GM18508 (cell line): ENCODE measurements at regions not wholly inside any gene's neighbourhood (a gene's known extent, or its start where the extent isn't known, plus 50 kb on each side); places are given as distances from the start of the nearest gene placed in this dataset.
"Not testable (repeated sequence)": the region's sequence is repeated elsewhere in the genome, so short reads cannot be mapped to it uniquely, and the experiment has no call there.

Source experiments
- ATAC-seq: cut with Tn5 transposase; IDR thresholded peaks from one replicate; pipeline ENCODE4 v1.9.1; 2021; ENCODE audit warnings: moderate number of reproducible peaks; ENCODE audit not compliant: insufficient read depth, unreplicated experiment

GRCh38 chr9:85163415-85163814 is 493.9 kb downstream of the NTRK2 start:
- no peak for ATAC-seq

GRCh38 chr9:85162822-85163221 is 493.3 kb downstream of the NTRK2 start:
- no peak for ATAC-seq

- ATAC-seq: not testable (repeated sequence)
Measured at GRCh38 chr9:85160944-85161343, 491.4 kb downstream of the NTRK2 start.

DNA sequence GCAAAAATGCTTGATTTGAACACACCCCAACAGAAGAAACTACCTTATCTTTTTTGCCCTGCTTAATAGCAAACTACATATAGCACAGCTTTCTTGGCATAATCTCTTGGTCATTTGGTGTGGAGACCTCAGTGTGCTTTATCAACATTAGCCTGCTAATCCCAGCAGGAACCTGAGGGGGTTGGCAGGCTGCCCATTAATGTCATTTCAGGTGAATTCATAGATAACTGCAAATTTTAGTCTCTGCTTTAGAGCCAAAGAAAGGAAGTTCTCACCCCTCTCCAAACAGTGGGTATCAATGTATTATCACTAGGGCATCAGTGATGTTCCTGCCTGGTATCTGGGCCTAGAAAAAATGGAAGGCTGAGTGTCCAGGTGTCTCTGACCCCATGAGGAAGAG is 489.0 kb downstream of the NTRK2 start:
- ATAC-seq: no peak

DNA sequence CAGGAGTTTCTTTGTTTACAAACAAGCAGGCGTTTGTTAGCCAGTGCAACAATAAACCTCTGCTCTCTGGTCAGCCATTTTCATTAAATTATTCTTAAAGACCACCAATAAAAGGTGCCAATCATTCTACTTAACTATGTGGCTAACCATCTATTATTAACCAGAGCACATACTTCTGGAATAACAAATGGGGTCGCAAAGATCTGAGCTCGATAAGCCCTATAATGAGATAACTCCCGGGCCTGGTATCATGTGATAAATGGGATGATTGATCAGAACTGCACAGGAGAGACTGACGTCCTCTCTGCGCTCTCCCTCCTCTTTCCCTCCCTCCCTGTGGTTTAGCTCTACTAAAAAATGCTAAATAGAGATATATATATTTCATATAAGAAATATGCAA is 488.2 kb downstream of the NTRK2 start:
- no peak for ATAC-seq

GRCh38 chr9:85156652-85157051 is 487.1 kb downstream of the NTRK2 start:
- no peak for ATAC-seq

GRCh38 chr9:85155352-85155751 is 485.8 kb downstream of the NTRK2 start:
- ATAC-seq: no peak

GRCh38 chr9:85151741-85152140 is 482.2 kb downstream of the NTRK2 start:
- no peak for ATAC-seq

- no peak for ATAC-seq
Measured at GRCh38 chr9:85151162-85151561, 481.6 kb downstream of the NTRK2 start.

DNA sequence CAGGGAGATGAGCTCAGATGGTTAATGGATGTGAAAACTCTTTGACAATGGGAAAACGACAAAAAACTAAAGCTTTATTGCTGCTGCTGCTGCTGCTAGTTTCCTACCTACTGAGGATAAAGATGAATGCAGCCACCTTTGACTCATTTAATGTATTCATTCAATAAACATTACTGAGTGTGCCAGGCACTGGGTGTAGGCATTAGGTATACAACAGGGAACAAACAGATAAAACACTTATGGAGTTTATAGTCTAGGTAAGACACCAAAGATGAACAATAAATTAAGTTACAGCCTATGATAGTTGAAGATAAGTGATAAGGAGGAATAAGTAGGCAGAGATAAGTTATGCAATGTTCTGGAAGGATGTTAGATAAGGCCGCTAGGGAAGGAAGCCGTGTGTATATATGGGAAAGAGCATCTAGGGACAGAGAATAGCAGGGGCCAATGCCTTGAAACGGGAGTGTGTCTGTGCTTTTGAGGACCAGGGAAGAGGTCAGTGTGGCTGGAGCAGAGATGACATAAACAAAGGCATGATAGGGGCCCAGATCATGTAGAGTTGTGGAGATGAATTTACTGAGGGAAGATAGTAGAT is 477.6 kb downstream of the NTRK2 start:
- ATAC-seq: no peak

- ATAC-seq: no peak
Measured at GRCh38 chr9:85142968-85143367, 473.4 kb downstream of the NTRK2 start.

DNA sequence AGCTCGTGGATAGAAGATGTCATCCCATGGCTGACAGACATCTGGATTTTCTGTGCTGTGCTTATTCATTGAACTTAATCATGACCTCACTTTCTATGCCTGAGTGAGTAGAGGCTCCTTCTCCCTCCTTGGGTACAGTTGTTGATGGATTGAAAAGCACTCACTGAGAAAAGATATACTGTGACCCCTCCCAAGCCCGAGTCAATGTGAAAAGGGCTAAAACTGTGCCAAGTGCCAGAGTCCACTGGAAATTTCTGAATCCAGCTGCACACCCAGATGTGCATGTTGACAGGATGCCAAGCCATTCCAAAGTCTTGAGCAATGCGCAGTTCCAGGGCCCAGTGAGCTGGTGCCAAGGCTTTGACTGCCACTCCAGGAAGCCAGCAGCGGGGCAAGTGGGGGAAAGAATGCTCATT is 473.0 kb downstream of the NTRK2 start:
- ATAC-seq: no peak

- ATAC-seq: no peak
Measured at GRCh38 chr9:85137696-85138095, 468.2 kb downstream of the NTRK2 start.

GRCh38 chr9:85136987-85137386 is 467.5 kb downstream of the NTRK2 start:
- ATAC-seq: no peak

GRCh38 chr9:85136507-85136906 is 467.0 kb downstream of the NTRK2 start:
- ATAC-seq: no peak

DNA sequence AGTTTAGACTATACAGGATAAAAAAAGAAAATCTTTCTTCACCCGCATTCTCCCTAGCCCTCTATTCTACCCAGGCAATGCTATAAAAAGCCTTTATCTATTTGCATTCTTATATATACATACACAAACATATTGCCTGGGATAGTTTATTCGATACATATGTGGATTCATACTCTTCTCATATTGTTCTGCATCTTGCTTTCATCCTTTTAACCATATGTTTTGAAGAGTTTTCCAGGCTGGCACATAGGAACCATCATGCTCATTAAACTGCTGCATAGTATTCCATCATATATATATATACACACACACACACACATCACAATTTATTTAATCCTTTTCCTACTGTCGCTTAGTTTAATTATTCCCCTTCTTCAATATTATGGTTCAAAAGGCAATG is 461.2 kb downstream of the NTRK2 start:
- no peak for ATAC-seq

DNA sequence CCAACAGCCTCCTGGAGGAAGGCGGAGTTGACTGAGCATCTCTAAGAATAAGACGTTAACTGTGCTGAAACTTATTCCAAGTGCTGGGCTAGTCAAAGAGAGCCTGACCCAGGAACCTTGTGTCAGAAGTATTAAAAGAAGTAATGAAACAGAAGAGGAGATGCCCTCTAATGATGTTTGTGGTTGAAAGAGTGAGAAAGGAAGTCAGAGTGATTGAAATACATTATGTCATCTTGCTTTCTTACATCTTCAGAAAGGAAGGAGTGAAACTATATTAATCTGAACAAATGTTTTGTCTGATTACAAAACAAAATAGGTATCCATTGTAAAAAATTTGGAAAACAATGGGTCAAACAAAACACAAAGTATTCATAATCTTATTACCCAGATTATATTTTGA is 460.7 kb downstream of the NTRK2 start:
- ATAC-seq: no peak

DNA sequence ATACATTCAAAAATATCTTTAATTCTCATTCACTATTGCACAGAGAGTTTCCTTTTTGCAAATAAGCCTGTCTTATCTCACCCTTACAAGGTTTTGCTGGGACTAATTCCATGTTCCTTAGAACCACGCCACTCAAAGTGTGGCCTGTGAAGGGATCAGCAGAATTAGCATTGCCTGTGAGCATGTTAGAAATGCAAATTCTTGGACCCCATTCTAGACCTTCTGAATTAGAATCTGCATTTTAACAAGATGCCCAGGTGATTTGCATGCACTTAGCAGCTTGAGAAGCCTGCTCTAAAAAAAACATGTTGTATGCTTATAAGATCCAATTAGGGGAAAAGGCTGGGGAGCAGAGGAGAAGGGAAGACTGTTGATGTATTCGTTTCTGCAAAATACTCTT is 460.0 kb downstream of the NTRK2 start:
- no peak for ATAC-seq

GRCh38 chr9:85118990-85119755 is 449.6 kb downstream of the NTRK2 start:
- no peak for ATAC-seq

- no peak for ATAC-seq
Measured at GRCh38 chr9:85117831-85118230, 448.3 kb downstream of the NTRK2 start.

- ATAC-seq: no peak
Measured at GRCh38 chr9:85115473-85115872, 445.9 kb downstream of the NTRK2 start.

DNA sequence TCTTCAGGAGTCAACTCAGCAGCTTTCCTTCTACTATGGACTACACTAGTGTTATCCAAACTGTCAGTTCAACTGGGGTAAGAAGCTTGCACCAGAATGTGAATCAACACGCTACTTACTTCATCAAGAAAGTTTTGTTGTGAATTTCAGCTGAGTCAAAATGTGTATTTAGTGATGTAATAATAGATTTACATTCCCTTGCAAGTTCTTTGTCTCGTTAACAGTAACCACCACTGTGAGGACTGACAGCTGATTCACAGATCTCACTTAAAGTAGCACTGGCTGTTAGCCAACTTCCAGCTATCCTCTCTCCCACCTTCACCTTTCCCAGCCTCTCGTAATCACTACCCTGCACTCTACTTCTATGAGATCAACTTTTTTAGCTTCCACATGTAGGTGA is 445.3 kb downstream of the NTRK2 start:
- no peak for ATAC-seq
